ENCODE measurements at regions not wholly inside any gene's neighbourhood (a gene's known extent, or its start where the extent isn't known, plus 50 kb on each side); places are given as distances from the start of the nearest gene placed in this dataset.

- no peak overlapping the region for H3K4me3 ChIP-seq (ENCODE audit: low read depth, low read length)
- DNase-seq (ENCODE audit: low read depth): no peak
- no peak for TF ChIP-seq CTCF (IDR thresholded peaks at IDR 0.05; ENCODE audit: low read depth, low read length, missing control alignments)
Measured at GRCh38 chr20:24379484-24379927, 89.9 kb upstream of the SYNDIG1 start.

- H3K4me3 ChIP-seq (ENCODE audit: low read depth, low read length): no peak overlapping the region
- DNase-seq (ENCODE audit: low read depth): no peak
- TF ChIP-seq CTCF (IDR thresholded peaks at IDR 0.05; ENCODE audit: low read depth, low read length, missing control alignments): no peak
Measured at GRCh38 chr20:24378661-24379483, 90.6 kb upstream of the SYNDIG1 start.

- no peak for TF ChIP-seq CTCF (IDR thresholded peaks at IDR 0.05; ENCODE audit: low read depth, low read length, missing control alignments)
- H3K4me3 ChIP-seq (ENCODE audit: low read depth, low read length): no peak overlapping the region
- DNase-seq (ENCODE audit: low read depth): no peak
Measured at GRCh38 chr20:24376311-24377099, 92.9 kb upstream of the SYNDIG1 start.

GRCh38 chr20:24373372-24373771 is 96.1 kb upstream of the SYNDIG1 start:
- no peak for DNase-seq (ENCODE audit: low read depth)
- no peak for TF ChIP-seq CTCF (IDR thresholded peaks at IDR 0.05; ENCODE audit: low read depth, low read length, missing control alignments)

GRCh38 chr20:24370911-24371695 is 98.3 kb upstream of the SYNDIG1 start:
- no peak overlapping the region for H3K4me3 ChIP-seq (ENCODE audit: low read depth, low read length)
- no peak for DNase-seq (ENCODE audit: low read depth)
- TF ChIP-seq CTCF (IDR thresholded peaks at IDR 0.05; ENCODE audit: low read depth, low read length, missing control alignments): no peak

More at GRCh38 chr20:24373372-24373771, 96.1 kb upstream of the SYNDIG1 start:
- H3K4me3 ChIP-seq (ENCODE audit: low read depth, low read length): no peak overlapping the region

- no peak for DNase-seq (ENCODE audit: low read depth)
- TF ChIP-seq CTCF (IDR thresholded peaks at IDR 0.05; ENCODE audit: low read depth, low read length, missing control alignments): no peak
Measured at GRCh38 chr20:24370249-24370648, 99.2 kb upstream of the SYNDIG1 start.

More at GRCh38 chr20:24370249-24370648, 99.2 kb upstream of the SYNDIG1 start:
- no peak overlapping the region for H3K4me3 ChIP-seq (ENCODE audit: low read depth, low read length)

Measured in GM12864 (cell line).